ENCODE measurements at regions not wholly inside any gene's neighbourhood (a gene's known extent, or its start where the extent isn't known, plus 50 kb on each side); places are given as distances from the start of the nearest gene placed in this dataset.

DNA sequence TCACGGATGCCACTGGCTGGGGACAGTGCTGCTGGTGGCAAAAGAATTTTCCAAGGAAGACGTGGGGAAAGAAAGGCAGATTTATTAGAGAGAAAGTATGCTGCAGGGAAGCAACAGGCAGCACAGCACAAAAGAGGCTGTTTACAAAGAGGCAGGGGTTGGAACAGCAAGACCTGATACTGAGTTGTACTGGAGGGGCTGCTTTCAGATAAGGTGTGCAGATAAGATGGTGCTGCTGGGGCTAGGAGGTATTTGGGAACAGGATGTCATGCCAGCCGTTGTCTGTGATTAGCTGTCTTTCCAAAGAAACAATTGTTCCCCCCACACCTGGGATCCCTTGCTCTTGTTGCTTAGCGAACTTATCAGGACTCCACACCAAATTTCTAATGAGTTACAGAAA, 2023.3 kb upstream of the PCDH20 start:
- DNase-seq, result no peak

DNA sequence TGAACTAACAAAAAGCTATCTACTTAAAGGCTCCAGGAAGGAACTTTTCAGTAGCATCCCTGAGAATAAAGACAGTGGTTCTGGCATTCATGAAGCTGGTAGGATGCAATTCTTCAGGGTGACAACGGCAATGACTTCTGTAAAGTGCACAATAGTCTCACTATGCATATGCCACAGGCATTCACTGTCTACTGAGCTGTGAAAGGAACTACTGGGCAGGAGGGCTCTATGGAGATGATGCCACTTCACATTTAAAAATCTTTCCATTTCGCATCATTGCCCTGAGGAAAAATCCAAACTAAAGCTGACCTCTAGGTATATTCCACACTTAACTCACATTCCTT, 2020.6 kb upstream of the PCDH20 start:
- DNase-seq, result no peak

DNA sequence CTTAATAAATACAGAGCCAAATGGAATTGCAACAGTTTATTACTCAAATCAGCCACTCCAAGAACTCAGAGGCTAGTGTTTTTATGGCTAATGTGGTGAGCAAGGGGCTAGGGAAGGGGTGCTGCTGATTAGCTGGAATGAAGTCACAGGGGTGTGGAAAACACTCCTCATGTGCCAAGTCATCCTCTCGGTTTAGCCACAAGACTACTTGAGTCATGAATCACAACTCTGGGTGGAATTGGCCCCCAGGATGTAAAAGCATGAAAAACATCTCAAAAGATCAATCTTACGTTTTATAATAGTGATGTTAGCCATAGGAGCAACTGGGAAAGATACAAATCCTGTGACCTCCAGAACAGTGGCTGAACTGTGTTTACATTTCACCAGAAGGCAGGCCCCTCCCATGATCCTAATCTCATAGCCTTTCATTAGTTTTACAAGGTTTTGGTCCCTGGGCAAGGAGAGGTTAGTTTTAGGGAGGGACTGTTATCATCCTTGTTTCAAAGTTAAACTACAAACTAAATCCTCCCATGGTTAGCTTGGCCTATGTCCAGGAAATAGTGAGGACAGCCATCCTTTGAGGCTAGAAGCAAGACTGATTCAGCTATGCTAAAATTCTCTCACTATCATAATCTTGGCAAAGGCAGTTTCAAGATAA, 2020.1 kb upstream of the PCDH20 start:
- DNase-seq, result no peak

DNA sequence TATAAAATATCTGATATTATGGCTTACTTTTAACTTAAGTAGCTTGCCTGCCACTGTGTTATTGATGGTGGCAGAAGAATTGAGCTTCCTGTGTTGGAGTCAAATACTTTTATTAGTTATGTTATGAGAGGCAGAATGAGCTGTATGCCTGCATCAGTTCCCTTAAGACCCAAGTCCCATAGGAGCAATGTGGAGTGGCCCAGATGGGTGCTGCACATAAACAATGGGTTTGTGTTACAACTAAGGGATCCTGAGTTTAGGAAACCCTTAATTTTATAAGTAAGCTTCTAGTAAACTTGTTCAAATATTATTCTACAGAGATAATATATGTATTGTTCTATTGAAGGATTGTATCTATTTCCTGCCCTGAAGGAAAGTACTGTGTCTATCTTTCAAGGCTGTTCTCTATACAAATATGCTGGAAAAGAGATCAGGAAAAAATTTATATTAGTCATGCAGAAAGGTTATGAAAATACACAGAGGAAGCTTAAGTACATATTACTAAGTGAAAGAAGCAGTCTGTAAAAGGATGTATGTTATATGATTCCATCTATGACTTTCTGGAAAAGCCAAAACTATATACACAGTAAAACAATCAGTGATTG, 2018.0 kb upstream of the PCDH20 start:
- DNase-seq, result no peak

DNA sequence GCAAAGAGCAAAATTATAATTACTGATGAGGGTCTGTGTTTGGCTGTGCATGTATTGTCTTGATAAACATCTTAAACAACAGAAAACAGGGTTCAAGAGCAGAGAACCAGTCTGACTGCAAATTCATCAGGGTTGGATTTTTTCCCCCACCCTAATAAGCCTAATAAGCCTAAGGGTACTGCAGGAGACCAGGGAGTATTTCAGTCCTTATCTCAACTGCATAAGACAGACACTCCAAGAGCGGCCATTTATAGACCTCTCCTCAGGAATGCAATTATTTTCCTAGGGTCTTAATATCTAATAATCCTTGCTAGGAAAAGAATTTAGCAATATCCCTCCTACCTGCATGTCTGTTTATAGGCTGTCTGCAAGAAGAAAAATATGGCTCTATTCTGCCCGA, 2011.5 kb upstream of the PCDH20 start:
- DNase-seq, result no peak

DNA sequence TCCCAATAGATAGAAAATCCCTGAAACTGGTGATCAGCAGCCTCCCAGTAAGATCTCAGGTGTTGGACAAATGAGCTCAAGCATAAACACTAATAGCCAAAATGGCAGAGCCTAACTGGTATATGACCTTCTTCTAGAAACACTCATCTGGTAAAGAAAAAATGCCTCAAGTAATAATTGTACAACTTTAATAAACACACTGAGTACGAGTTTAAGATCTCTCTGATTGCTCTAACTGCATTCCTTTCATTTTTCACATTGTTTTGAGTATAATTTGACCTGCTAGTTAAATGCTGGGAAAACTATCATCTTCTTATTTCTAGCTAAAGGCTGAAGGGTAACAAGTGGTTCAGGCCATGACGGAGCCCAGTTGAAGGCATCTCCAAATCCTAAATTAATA, 2009.5 kb upstream of the PCDH20 start:
- no peak for DNase-seq

DNA sequence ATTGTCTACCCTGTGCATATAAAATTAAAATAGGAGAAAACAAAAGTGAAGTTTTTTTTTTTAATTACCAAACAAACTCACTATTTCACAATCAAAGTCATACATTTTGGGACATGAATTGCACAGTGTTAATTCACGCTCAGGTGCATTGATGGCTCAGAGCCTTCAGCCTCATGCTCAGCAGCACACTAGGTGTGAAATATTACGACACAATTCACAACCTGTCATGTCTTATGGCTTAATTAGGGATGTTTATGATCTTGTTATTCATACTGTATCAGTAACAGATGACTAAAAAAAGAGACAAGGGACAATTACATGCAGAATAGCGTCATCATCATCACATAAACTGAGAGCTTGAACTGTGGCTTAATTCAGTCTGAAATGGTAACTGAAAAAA, 2005.5 kb upstream of the PCDH20 start:
- DNase-seq, result no peak

DNA sequence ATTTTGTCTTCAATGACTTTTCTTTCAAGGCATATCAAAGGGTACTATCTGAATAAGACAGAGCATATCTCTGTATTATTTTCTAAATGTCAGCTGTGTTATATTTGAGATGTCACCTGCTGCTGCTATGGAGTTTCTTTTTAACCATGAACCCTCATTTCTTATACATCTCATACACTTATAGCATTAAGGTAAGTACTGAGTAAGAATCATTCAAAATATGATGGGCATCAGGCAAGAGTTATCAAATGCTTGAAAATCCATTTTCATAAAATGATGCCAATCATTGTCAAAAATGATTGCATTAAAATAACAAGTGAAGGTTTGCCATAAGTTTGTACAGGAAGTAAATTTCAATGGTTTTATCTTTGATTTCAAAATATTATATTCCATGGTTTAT, 2005.0 kb upstream of the PCDH20 start:
- DNase-seq, result no peak

DNA sequence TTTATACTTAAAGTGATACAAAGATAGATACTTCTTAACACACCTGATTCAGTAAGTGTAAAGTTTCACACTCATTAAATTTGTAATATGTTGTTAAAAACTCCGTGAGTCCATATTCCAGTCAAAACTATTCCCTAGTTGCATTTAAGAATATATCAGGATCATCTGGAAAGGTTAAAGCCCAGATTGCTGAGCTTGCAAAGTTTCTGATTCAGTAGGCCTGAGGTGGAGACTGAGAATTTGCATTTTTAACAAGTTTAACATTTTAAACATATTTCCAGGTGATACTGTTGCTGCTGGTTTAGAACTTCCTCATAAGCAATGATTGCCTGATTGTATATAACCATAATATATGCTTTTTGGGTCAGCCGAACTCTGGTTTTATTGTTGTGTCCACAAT, 1998.6 kb upstream of the PCDH20 start:
- no peak for DNase-seq

DNA sequence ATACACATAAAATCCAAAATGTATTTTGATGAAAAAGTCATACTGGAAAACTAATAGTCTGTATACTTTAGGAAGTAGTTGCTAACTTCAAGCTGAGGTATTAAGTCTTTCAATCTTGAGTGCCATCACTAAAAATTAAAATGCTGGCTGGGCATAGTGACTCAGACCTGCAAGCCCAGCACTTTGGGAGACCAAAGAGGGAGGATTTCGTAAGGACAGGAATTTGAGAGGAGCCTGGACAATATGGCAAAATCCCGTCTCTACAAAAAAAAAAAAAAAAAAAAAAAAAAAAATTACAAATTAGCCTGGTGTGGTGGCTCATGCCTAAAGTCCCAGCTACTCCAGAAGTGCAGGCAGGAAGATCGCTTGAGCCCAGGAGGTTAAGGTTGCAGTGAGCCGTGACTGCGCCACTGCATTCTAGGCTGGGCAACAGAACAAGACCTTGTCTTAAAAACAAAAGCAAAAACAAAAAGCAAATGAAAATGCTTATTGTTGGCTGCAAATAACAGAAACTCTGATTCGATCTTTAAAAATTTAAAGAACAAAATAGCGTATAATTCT, 1994.2 kb upstream of the PCDH20 start:
- DNase-seq, result no peak

DNA sequence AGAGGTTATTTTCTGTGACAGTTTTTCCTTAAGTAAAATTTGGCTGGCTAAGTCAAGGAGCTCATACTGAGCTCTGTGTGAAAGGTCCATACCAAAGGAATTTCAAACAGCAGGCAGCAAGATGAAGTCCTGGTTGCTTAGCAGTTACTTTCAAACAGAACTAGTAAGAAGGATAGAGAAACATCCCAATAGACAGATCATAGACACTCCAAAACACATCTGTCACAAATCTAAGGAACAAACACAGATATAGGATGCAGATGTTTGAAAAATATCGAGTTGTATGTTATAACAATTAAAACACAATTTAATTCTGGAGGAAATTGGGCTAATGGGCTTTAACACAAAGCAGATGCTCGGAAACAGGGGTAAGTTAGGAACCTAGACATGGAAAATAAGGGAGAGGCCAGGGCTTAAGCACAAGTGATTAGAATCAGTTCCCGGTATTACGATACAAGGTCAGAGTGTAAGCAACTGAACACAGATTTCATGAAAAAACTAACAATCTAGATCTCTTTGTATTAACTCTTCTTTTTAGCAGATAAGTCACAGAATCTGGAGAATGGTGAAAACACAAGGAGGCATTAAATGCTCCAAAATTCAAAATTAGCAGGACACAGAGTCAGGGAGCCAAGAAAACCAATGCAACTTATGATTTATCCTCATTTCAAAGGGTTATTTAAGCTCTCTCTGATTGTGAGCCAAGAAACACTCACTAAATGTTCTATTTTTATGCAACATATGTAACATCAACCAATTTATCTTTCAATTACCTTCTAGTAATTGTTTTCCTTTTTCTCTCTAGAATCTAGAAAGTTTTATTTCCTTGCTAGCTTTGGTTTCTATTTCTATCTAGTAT, 1992.9 kb upstream of the PCDH20 start:
- no peak for DNase-seq

DNA sequence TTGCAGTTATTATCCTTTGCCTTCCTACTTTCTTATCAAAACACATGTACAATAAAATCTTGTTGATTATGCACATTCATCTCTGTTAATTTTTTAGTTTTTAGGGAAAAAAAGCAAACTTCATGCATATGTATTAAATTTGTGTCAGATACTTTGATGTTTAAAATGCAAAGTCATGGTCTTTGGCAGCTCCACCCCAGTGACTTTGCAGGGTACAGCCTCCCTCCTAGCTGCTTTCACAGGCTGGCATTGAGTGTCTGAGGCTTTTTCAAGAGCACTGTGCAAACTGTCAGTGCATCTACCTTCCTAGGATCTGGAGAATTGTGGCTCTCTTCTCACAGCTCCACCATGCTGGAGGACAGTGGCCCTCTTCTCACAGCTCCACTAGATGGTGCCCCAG, 1988.1 kb upstream of the PCDH20 start:
- DNase-seq, result no peak

DNA sequence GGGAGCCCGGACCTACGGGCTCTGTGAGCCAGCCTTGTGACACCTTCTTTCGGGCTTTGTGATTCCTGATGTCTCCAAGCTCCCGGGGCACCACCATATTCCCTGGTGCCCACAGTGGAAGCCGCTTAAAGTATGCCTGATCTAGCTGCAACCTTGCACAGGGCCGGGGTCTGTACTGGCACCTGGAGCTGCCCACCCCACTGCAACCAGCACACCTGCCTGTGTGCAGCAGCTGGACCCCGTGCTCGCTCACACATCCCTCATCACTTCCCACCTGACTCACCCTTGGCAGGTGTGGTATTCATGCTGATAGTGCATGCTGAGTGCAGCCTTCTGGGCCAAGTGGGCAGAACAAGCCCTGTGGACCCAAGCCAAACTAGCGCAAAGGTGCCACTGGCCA, 1981.1 kb upstream of the PCDH20 start:
- no peak for DNase-seq

DNA sequence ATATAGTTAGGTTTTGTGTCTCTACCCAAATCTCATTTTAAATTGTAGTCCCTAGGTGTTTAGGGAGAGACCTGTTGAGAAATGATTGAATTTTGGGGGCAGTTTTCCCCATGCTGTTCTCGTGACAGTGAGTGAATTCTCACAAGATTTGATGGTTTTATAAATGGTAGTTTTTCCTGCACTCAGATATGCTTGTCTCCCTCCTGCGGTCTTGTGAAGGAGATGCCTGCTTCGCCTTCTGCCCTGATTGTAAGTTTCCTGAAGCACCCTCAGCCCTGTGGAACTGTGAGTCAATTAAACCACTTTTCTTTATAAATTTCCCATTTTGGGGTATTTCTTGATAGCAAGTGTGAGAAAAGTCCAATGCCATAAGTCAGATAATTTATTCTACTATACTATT, 1977.5 kb upstream of the PCDH20 start:
- DNase-seq, result no peak

DNA sequence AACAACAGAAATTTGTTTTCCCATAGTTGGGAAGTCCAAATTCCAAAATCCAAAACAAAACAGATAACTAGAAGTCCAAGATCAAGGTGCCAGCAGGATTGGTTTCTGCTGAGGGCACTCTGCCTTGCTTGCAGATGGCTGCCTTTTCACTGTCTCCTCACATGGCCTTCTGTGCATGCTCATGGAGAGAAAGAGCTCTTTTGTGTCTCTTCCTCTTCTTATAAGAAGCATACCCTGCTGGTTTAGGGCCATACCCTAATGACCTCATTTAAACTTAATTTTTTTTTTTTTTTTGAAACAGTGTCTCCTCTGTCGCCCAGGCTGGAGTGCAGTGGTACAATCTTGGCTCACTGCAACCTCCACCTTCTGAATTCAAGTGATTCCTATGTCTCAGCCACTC, 1974.1 kb upstream of the PCDH20 start:
- DNase-seq, result no peak

DNA sequence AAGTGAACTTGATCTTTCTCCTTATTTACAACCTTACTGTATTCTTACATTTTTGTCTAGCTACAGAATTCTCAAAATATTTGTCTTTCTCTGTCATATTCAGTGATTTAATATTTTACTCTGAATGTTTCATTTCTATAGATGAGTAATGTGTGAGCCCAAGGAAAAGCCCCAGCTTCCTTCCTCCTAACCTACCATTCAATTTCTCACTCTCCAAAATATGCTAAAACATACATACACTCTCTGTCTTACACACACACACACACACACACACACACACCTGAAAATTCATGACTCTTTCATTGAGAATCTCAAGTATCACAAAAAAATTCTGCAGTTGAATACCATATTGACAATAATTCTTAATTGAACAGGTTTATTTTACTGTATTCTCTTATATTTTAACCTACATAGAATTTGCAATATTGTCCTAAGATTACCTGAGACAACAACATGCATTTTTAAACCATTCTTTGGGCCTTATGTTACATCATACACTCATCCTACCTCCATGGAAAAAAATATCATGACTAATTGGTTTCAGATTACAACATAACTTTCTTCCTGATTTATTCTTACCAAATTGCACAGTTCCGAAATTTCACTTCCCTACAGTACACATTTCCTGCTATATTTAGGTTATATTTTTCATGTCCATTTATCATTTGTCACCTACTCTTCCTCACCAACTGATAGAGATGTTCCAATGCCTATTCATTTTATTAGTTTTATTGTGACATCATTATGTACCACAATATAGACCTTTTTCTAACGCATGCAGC, 1965.6 kb upstream of the PCDH20 start:
- no peak for DNase-seq

DNA sequence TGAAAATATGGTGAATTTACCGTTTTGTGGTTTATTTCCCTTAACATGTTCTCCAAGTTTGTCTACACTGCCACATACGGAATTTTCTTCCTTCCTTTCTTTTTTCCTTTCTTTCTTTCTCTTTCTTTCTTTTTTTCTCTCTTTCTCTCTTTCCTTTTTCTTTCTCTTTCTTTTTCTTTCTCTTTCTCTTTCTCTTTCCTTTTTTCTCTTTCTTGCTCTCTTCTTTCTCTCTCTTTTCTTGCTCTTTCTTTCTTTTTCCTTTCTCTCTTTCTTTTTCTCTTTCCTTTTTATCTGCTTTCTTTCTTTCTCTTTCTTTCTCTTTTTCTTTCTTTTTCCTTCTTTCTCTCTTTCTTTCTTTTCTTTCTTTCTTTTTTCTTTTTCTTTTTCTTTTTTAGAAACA, 1962.3 kb upstream of the PCDH20 start:
- DNase-seq, result no peak

DNA sequence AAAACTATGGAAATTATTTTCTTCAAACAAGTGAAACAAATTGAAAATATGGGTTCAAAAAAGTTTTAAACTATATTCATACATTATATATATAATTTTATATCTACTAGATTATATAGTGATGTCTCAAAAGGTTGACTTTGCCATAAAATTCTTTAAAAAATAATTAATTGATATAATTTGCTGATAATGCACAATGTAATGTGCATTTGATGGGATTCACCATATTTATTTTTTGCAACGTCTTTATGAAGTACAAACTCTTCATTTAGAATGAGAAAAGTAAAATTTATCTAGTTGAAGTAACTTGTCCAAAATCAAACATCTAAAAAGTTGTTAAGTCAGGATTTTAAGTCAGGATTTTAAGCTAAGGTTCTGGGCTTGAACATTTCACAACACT, 1954.5 kb upstream of the PCDH20 start:
- no peak for DNase-seq

DNA sequence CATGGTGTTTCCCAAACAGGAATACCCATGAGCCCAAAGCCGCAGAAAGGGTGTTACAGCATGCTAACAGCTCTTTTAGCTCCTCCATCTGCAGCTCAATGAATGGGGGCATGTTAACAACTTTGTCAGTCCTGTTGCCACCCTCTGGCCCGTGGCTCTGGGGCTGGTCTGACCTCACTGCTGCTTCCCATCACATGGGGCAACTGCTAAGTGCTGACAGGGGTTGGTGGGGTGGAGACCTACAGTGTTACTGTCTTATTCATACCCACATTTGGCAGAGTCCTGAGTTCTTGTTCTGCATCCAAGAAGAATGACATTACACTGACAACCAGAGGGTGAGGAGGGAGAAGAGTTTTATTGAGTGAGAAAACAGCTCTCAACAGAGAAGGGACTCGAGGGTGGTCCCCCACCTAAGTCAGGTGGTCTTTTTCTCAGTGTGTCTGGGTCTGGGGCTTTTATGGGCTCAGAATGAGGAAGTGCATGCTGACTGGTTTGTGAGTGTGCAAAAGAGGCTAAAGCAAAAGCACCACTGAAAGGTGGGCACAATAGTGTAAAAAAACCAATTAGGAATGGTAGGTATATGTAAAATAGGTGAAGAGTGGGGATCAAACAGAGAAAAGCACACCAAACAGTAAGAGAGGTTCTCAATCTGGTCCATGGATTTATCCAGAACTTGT, 1952.0 kb upstream of the PCDH20 start:
- DNase-seq, result no peak

DNA sequence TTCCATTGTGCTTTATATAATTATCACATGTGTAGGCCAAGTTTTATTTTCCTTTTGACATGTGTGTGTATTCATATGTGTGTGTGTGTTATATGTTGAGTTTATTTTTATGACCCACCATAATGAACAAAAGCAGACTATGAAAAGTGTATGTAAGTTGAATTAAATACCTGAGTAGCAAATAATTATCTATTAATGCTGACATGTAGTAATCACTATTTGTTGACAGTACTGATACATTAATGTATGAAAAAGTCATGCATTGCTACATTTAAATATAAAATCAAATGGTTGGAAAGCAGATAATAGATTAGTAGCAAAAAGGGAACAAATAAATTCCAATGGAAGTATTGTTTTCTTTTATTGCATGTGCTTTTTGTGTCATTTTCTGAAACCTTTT, 1948.5 kb upstream of the PCDH20 start:
- DNase-seq, result no peak

DNA sequence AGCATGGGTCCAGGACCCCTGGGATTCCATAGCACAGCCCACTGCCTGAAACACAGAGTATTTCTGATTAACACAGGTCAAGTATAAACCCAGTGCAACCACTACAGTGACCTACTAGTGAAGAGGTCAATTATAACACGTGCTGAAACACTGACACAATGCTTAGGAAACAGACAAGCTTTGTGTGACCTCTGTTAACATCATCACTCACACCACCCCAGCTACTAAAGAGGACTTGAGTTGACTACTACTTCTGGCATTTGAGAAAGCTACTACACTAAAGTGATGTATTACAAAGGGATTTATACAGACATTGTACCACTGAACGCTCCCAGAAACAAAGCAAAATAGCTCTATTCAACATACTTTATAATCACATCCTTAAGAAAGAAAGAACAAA, 1935.9 kb upstream of the PCDH20 start:
- DNase-seq, result no peak

DNA sequence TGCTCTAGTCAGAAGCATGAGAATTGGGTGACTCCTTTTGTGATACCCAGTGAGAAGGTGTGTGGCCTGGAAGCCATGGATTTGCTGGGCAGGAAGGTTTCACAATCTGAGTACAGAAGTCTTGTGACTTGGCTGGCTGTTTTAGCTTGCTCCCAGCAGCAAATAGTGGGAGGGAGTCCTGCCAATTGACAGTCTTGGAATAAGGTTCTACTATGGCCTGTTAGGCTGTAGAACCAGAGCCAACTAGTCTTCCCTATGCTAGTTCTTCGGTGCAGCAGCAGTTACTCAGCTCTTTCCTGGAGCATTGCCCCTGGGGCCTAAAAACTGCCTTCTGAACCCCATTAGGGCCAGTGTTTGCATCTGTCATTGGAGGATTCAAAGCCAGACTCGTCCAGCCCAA, 1935.4 kb upstream of the PCDH20 start:
- no peak for DNase-seq

DNA sequence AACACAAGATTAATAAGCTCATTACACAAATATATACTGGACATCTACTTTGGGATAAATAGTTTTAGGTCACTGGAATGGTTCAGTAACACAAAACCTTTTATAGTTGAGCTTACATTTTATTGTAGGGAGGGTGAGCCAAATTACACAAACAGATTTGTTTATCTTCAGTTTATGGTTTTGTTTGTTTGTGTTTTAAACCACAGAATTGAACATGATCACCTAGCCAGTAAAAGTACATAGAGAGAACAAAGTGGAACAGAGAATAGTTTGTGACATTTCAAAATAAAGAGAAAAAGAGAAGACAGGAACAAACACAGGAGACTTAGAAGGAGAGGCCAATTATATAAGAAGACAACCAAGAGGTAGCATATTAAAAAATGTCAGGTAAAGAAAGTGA, 1930.2 kb upstream of the PCDH20 start:
- DNase-seq, result no peak
